Stomach (tissue), 8 donors: ENCODE measurements at regions not wholly inside any gene's neighbourhood (a gene's known extent, or its start where the extent isn't known, plus 50 kb on each side); places are given as distances from the start of the nearest gene placed in this dataset.

Experiments
- DNase-seq, 2 donors: peaks; one replicate each; pipeline versions ENCODE4 v3.0.0 to v3.0.0-alpha.2; 2013 to 2019
- H3K27ac ChIP-seq, 5 donors: fragments of 200-600 bp in 4 of 5; sonication (generic) in 4 of 5; one replicate each; pipeline ENCODE4 v1.5.1; 2013 to 2019; ENCODE audit warnings: mild to moderate bottlenecking in 1 of 5, moderate library complexity in 1 of 5
- H3K27me3 ChIP-seq, 3 donors: fragments of 200-600 bp; sonication (generic); one replicate each; pipeline ENCODE4 v1.5.1; 2017 to 2019; ENCODE audit warnings: mixed run types in 1 of 3
- H3K36me3 ChIP-seq, 4 donors: fragments of 200-600 bp; sonication (generic); 1 replicate in 3 of 4; 2 replicates in 1 of 4; pipeline ENCODE4 v1.5.1; 2016 to 2019
- H3K4me1 ChIP-seq, 4 donors: fragments of 200-600 bp; sonication (generic); one replicate each; pipeline ENCODE4 v1.5.1; 2016 to 2019
- H3K4me3 ChIP-seq, 4 donors: fragments of 200-600 bp; sonication (generic) in 3 of 4; one replicate each; pipeline ENCODE4 v1.5.1; 2016 to 2019; ENCODE audit warnings: mild to moderate bottlenecking in 1 of 4
- H3K9me3 ChIP-seq, 4 donors: fragments of 200-600 bp; sonication (generic); one replicate each; pipeline ENCODE4 v1.5.1; 2016 to 2019
- CTCF ChIP-seq, 7 experiments: fragments of 450-650 bp in 4 of 7; fragments of 200-600 bp in 3 of 7; sonication (generic) in 3 of 7; IDR thresholded peaks; one replicate each; pipeline ENCODE4 v1.5.1; 2016 to 2019; ENCODE audit warnings: antibody characterized with exemption in 7 of 7, control low read depth in 2 of 7, mild to moderate bottlenecking in 1 of 7
- EP300 ChIP-seq: sonication (generic); formaldehyde crosslinking; IDR thresholded peaks from one replicate; pipeline ENCODE4 v1.6.1; 2017; ENCODE audit warnings: antibody characterized with exemption
- POLR2A ChIP-seq, 4 donors: fragments of 450-650 bp; IDR thresholded peaks; one replicate each; pipeline ENCODE4 v1.6.1; 2016; ENCODE audit warnings: antibody characterized with exemption in 4 of 4, control low read depth in 2 of 4, mild to moderate bottlenecking in 1 of 4, moderate library complexity in 1 of 4
- POLR2AphosphoS5 ChIP-seq, 3 donors: sonication (generic); formaldehyde crosslinking; IDR thresholded peaks; one replicate each; pipeline ENCODE4 v1.6.1; 2016; ENCODE audit warnings: antibody characterized with exemption in 3 of 3
- WGBS, 5 donors: extraction: QIAGEN DNeasy Blood & Tissue Kit in 3 of 5; methylation state at CpG; one replicate each; pipeline versions ENCODE4 v1.1.5 to v1.1.7; 2013 to 2018; 5-methylcytosine and 5-hydroxymethylcytosine counted together
- intact Hi-C: fragments of 100-400 bp; cut with DNase I; formaldehyde crosslinking; loops from one replicate; pipeline ENCODE4 v1.15.1; 2023; ENCODE audit warnings: low total_unique reads
- donor health status: healthy with polysubstance abuse.
- donor health status: Bipolar disorder and iron deficiency.
- donor health status: healthy.

- DNase-seq: no peak
- intact Hi-C loops: no loop called here
- H3K27me3 ChIP-seq: no peaks in the 10 kb centered on the region
- WGBS, 5 donors: 86 to 92% (median 89%) methylated on average over 9 of the region's 9 CpGs
- H3K36me3 ChIP-seq: peaks cover 0 to 3% (median 0%) of the 10 kb centered on the region in 4 donors
- no peak overlapping the region for H3K27ac ChIP-seq
- H3K4me3 ChIP-seq: no peak overlapping the region
- no peaks in the 10 kb centered on the region for H3K9me3 ChIP-seq
- no peak for TF ChIP-seq CTCF (IDR thresholded peaks at IDR 0.05)
- no peak for TF ChIP-seq POLR2A (IDR thresholded peaks at IDR 0.05)
- no peak for TF ChIP-seq EP300
- no peak for TF ChIP-seq POLR2AphosphoS5 (IDR thresholded peaks at IDR 0.05)
- peaks cover 0 to 7% (median 0%) of the 10 kb centered on the region in 4 donors for H3K4me1 ChIP-seq
These were observed 251.1 kb downstream of the MRTFB start for GRCh38 chr16:14322186-14322585.

DNA sequence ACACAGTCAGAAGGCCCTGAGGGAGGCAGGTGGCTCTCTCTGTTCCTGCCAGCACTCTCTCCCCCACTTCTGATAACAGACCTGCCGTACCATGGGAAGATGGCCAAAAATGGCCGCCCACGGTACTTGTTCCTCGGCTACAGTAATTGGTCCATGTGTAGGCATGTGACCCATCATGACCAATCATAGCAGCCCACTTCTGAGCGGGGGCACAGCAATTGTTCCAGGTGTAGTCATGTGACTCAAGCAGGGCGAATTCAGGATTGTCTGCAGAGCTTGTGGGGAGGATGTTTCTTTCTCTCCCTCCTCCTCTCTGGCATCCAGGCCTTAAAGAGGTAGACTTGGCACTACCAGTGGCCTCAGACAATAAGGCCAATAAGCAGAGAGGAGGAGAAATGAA, 250.4 kb downstream of the MRTFB start:
- no peaks in the 10 kb centered on the region for H3K36me3 ChIP-seq
- 78 to 86% (median 79%) methylated on average over 6 of the region's 6 CpGs for WGBS, 5 donors
- peaks cover 0 to 7% (median 0%) of the 10 kb centered on the region in 4 donors for H3K4me1 ChIP-seq
- H3K27me3 ChIP-seq: no peaks in the 10 kb centered on the region
- H3K27ac ChIP-seq: no peak overlapping the region
- no peak overlapping the region for H3K4me3 ChIP-seq
- intact Hi-C loops: no loop called here
- H3K9me3 ChIP-seq: no peaks in the 10 kb centered on the region
- no peak for TF ChIP-seq POLR2AphosphoS5 (IDR thresholded peaks at IDR 0.05)
- no peak for DNase-seq

GRCh38 chr16:14320406-14320805, 249.3 kb downstream of the MRTFB start:
- no peak overlapping the region for H3K4me3 ChIP-seq
- no peak for TF ChIP-seq EP300
- no peak for TF ChIP-seq POLR2A (IDR thresholded peaks at IDR 0.05)
- no peak for TF ChIP-seq POLR2AphosphoS5 (IDR thresholded peaks at IDR 0.05)
- no peak for TF ChIP-seq CTCF (IDR thresholded peaks at IDR 0.05)
- intact Hi-C loops: no loop called here
- H3K4me1 ChIP-seq: peaks cover 0 to 7% (median 0%) of the 10 kb centered on the region in 4 donors
- 85 to 99% (median 94%) methylated on average over 4 of the region's 4 CpGs for WGBS, 5 donors
- H3K9me3 ChIP-seq: no peaks in the 10 kb centered on the region
- no peaks in the 10 kb centered on the region for H3K27me3 ChIP-seq
- no peak for DNase-seq
- no peaks in the 10 kb centered on the region for H3K36me3 ChIP-seq
- H3K27ac ChIP-seq: no peak overlapping the region
